ENCODE measurements at regions not wholly inside any gene's neighbourhood (a gene's known extent, or its start where the extent isn't known, plus 50 kb on each side); places are given as distances from the start of the nearest gene placed in this dataset.

- in situ Hi-C loops (cut with HindIII; ENCODE audit: low sequenced_read_pairs) = no loop called here
- TF ChIP-seq CTCF (IDR thresholded peaks at IDR 0.05; ENCODE audit: low read depth, low read length, missing control alignments) = no peak
- no peak overlapping the region for H3K4me3 ChIP-seq (ENCODE audit: low read depth, low read length)
- no peak for DNase-seq (ENCODE audit: low read depth)
Measured at GRCh38 chr4:30256116-30256832, 463.9 kb upstream of the PCDH7 start.

GRCh38 chr4:30258949-30259348 is 461.2 kb upstream of the PCDH7 start:
- H3K4me3 ChIP-seq (ENCODE audit: low read depth, low read length) = no peak overlapping the region
- no peak for TF ChIP-seq CTCF (IDR thresholded peaks at IDR 0.05; ENCODE audit: low read depth, low read length, missing control alignments)
- in situ Hi-C loops (cut with HindIII; ENCODE audit: low sequenced_read_pairs) = no loop called here
- no peak for DNase-seq (ENCODE audit: low read depth)

- no peak for TF ChIP-seq CTCF (IDR thresholded peaks at IDR 0.05; ENCODE audit: low read depth, low read length, missing control alignments)
- no peak for DNase-seq (ENCODE audit: low read depth)
- no peak overlapping the region for H3K4me3 ChIP-seq (ENCODE audit: low read depth, low read length)
- in situ Hi-C loops (cut with HindIII; ENCODE audit: low sequenced_read_pairs) = no loop called here
Measured at GRCh38 chr4:30262379-30262778, 457.8 kb upstream of the PCDH7 start.

GRCh38 chr4:30264465-30264864 is 455.7 kb upstream of the PCDH7 start:
- in situ Hi-C loops (cut with HindIII; ENCODE audit: low sequenced_read_pairs) = no loop called here
- no peak for TF ChIP-seq CTCF (IDR thresholded peaks at IDR 0.05; ENCODE audit: low read depth, low read length, missing control alignments)
- DNase-seq (ENCODE audit: low read depth) = no peak
- no peak overlapping the region for H3K4me3 ChIP-seq (ENCODE audit: low read depth, low read length)

GRCh38 chr4:30265716-30266115 is 454.5 kb upstream of the PCDH7 start:
- DNase-seq (ENCODE audit: low read depth) = no peak
- TF ChIP-seq CTCF (IDR thresholded peaks at IDR 0.05; ENCODE audit: low read depth, low read length, missing control alignments) = no peak
- in situ Hi-C loops (cut with HindIII; ENCODE audit: low sequenced_read_pairs) = no loop called here
- H3K4me3 ChIP-seq (ENCODE audit: low read depth, low read length) = no peak overlapping the region

GRCh38 chr4:30268370-30268769 is 451.8 kb upstream of the PCDH7 start:
- no peak overlapping the region for H3K4me3 ChIP-seq (ENCODE audit: low read depth, low read length)
- in situ Hi-C loops (cut with HindIII; ENCODE audit: low sequenced_read_pairs) = no loop called here
- no peak for TF ChIP-seq CTCF (IDR thresholded peaks at IDR 0.05; ENCODE audit: low read depth, low read length, missing control alignments)
- no peak for DNase-seq (ENCODE audit: low read depth)

Measured in astrocyte of the cerebellum (primary cell).